Fibroblast of villous mesenchyme (primary cell): ENCODE measurements at regions not wholly inside any gene's neighbourhood (a gene's known extent, or its start where the extent isn't known, plus 50 kb on each side); places are given as distances from the start of the nearest gene placed in this dataset.

Experiments
- DNase-seq: peaks from one replicate; pipeline ENCODE4 v3.0.0-alpha.2; 2010; ENCODE audit warnings: low read depth
- H3K4me3 ChIP-seq: 2 replicates; pipeline ENCODE4 v1.5.1; 2011; ENCODE audit warnings: low read depth, mild to moderate bottlenecking, low read length
- TF ChIP-seq, protein P1 (sequence below): IDR thresholded peaks from 2 replicates; pipeline ENCODE4 v1.5.1; 2012; ENCODE audit warnings: low read depth, mild to moderate bottlenecking, low read length; ENCODE audit not compliant: insufficient read depth

DNA sequence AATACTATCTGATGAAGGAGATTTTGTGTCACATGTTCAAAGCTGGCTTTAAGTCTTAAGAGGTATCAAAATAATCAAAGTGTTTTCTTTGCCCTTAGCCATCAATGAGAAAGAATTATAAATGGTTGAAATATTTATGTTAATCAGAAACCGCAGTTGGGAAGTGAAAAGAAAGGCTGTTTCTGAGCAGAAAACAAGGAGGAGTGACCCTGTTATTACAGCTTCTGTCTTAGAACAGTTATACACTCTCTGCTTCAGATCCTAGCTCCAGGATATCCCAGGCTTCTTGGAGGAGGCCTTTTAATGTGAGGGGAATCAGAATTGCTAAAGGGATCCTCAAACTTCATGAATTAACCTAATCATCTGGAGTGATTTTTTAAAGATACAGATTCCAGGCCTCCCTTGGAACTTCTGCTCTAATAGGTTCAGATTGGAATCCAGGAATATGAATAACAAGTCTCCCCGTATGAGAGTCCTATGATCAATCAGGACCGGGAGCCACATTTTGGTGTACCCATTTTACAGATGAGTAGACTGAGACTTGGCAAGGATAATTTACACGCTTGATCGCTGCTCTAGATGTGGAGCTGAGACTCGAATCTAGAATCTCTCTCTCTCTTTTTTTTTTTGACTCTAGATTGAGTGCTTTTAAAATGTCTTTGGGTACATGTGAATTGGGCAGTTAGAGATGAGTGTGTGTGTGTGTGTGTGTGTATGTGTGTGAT, 50.8 kb upstream of the JAG1 start:
- no peak overlapping the region for H3K4me3 ChIP-seq
- no peak for DNase-seq
- TF ChIP-seq, protein P1, sequence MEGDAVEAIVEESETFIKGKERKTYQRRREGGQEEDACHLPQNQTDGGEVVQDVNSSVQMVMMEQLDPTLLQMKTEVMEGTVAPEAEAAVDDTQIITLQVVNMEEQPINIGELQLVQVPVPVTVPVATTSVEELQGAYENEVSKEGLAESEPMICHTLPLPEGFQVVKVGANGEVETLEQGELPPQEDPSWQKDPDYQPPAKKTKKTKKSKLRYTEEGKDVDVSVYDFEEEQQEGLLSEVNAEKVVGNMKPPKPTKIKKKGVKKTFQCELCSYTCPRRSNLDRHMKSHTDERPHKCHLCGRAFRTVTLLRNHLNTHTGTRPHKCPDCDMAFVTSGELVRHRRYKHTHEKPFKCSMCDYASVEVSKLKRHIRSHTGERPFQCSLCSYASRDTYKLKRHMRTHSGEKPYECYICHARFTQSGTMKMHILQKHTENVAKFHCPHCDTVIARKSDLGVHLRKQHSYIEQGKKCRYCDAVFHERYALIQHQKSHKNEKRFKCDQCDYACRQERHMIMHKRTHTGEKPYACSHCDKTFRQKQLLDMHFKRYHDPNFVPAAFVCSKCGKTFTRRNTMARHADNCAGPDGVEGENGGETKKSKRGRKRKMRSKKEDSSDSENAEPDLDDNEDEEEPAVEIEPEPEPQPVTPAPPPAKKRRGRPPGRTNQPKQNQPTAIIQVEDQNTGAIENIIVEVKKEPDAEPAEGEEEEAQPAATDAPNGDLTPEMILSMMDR = no peak

DNA sequence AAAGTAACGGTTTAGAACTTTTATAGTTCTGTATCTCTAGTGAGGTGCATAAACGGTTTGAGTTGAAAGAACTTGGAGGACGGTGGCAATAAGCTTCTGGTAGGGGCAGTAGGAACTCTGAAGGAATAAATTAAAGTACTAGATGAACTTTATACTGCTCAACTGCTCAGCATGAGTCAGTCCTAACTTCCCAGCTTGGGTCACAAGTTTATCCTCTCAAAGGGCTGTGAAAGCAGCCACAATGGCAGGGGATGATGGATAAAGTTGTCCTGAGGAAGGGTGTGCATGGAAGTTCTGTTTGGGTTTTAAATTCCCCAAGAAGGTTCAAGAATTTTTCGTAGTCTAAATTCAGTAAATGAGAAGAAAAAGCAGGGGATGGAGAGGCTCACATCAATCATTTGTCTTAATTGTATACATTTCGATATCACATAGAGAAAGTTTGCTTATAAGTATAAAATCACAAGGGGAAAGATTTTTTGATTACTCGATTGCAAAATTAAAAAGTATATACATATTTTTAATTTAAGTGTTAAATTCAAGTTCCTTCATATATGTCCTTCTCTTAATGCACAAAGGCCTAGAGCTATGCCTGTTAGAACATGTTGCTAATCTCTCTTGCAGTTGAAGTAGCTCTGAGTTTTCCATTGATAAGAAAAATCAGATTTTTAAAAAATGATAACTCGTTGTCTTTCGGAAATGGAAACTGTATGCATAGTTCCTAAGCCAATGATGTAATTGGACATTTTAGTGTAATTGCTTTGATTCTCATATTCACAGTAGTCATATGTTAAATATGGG, 55.3 kb upstream of the JAG1 start:
- H3K4me3 ChIP-seq = no peak overlapping the region
- TF ChIP-seq, protein P1 = no peak
- DNase-seq = no peak

DNA sequence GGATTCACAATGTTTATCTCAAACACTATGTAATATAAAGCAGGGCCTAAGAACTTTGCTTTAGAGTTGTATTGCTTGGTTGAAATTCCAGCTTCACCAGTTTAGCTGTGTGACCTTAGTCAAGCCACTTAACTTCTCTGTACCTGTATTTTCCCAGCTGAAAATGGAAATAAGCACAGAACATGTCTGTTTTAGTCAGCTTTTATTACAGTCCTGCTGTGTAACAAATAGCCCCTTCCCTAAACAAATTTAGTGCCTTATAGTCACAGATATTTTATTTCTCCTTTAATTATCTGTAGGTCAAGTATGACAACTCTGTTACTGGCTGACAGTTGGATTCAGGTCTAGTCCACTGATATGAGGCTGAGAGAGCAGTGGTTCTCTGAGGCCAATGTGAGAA, 56.0 kb upstream of the JAG1 start:
- H3K4me3 ChIP-seq = no peak overlapping the region
- TF ChIP-seq, protein P1 = no peak
- no peak for DNase-seq

DNA sequence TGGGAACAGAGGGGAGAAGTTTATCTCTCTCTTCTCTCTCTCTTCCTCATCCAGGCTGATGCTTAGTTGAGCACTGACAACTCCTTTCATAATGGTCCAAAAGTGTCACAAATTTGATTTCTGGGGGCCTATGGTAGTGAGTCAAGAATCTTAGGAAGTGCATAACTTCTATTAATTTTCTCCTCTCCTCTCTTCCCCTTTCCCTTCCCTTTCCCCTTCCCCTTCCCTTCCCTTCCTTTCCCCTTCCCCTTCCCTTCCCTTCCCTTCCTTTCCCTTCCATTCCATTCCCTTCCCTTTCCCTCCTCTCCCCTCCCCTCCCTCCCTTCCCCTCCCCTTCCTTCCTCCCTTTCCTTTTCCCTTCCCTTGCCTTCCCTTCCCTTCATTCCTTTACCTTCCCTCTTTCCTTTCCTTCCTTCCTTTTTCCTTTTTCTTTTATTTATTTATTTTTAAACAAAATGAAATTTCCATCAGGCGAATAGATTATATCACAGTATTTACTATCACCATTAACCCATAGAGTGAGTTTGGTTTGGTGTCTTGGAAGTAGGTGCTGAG, 56.9 kb upstream of the JAG1 start:
- TF ChIP-seq, protein P1 = no peak
- H3K4me3 ChIP-seq = no peak overlapping the region

DNA sequence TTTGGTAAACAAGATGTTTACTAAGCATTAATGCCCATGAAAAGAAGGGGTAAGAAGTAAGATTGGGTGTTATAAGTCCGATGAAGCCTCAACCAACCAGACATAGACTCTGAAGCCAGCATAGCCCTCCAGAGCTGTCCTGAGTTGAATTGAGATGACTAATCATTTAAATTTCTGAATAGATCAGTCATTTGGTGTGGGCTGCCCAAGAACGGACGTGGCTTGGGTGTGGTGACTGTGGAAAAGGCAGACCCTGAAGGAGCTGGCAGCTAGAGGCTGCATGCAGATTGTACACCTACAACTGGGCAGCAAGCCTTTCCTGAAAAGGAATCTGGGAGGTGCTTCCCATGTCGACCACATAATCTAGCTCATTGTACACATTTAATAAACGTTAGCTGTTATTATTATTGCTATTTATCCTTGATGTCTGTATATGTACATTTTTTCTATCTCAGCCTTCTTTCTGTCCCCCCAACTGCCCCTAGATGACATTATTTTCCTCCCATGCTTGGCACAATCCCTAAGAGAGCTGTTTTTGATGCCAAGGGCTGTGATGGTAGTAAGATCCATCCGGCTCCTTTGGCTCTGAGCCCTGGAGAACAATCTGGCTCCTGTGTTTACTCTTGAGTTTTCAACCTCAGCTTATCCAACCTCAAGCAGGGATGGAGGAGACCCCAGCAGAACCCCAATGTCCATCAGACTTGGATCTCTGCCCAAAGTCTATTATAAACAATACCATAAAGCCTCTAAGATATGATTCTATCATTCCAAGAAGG, 57.6 kb upstream of the JAG1 start:
- TF ChIP-seq, protein P1 = no peak
- H3K4me3 ChIP-seq = no peak overlapping the region
- no peak for DNase-seq

More for the DNA sequence above, 56.9 kb upstream of the JAG1 start:
- DNase-seq = no peak

DNA sequence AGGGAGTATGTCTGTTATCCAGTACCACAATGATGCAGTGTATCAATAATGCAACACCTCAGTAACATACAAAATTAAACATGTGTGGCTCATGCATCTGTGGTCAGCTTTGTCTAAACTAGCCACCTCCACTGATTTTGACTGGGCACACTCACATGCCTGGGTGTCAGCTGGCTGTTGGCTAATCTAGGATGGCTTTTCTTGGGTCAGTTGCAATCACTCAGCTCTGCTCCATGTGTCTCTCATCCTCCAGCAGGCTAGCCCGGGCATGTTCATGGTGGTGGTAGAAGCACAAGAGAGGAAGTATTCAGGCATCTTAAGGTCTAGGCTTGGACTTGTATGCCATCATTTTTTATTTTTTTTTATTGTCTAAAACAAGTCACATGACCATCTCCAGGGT, 59.3 kb upstream of the JAG1 start:
- TF ChIP-seq, protein P1 = no peak
- DNase-seq = no peak
- no peak overlapping the region for H3K4me3 ChIP-seq
